ENCODE measurements at regions not wholly inside any gene's neighbourhood (a gene's known extent, or its start where the extent isn't known, plus 50 kb on each side); places are given as distances from the start of the nearest gene placed in this dataset.

DNA sequence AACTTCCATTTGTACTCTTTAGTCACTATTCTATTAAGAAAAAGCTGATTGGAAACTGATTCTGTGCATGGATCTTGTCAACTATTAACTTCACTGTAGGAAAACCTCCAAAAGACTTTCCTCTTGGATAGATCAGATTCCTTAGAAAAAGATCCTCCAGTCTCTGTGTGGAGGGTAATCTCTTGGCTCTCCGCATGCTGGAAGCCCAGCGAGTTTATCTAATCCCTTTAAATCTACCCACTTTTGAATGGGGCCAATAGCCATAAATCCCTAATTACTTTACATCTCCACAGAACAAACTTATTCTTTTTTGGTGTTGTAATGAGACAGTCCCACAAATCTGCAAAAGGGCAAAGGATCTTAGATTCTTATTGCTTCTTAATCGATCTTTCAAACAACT lies 1206.4 kb upstream of the ADGRL4 start:
- H3K36me3 ChIP-seq (ENCODE audit: control insufficient read depth in 2 of 4, insufficient read depth in 4 of 4, low read length in 3 of 4): no peaks in the 10 kb centered on the region
- no peak overlapping the region for H3K18ac ChIP-seq (ENCODE audit: extremely low read depth, low read length)
- H3K27me3 ChIP-seq (replicated peaks in 1 of 4; ENCODE audit: control insufficient read depth in 3 of 4, extremely low read depth in 1 of 4, insufficient read depth in 3 of 4, low read length in 3 of 4): no peaks in the 10 kb centered on the region
- H3K4me1 ChIP-seq (replicated peaks in 1 of 4; ENCODE audit: control insufficient read depth in 3 of 4, insufficient read depth in 4 of 4, low read length in 3 of 4): no peaks in the 10 kb centered on the region
- no peak overlapping the region for H3K4ac ChIP-seq (replicated peaks; ENCODE audit: insufficient read length, low read depth, low read length)
- H3K4me2 ChIP-seq (ENCODE audit: insufficient read depth in 1 of 2, low read depth in 2 of 2, low read length in 2 of 2): no peak overlapping the region
- no peak overlapping the region for H4K5ac ChIP-seq (ENCODE audit: insufficient read length, low read depth, low read length)
- WGBS, 2 experiments (ENCODE audit: extremely low coverage in 1 of 2, insufficient coverage in 1 of 2, insufficient read length in 1 of 2, insufficient replicate concordance in 2 of 2, low coverage in 1 of 2, low lambda C conversion rate in 2 of 2, missing lambda C conversion rate in 1 of 2): 90% methylated on average over 3 of the region's 3 CpGs; no CpG with 5 or more reads in 1 of the 2 experiments
- CTCF ChIA-PET (ENCODE audit: partially characterized antibody): no interaction called here
- H3K23ac ChIP-seq (ENCODE audit: insufficient read length): no peak overlapping the region
- H3K9me3 ChIP-seq (ENCODE audit: insufficient read depth in 2 of 2, low read depth in 1 of 2, low read length in 1 of 2): no peaks in the 10 kb centered on the region
- H3K4me3 ChIP-seq (ENCODE audit: extremely low read depth in 1 of 4, insufficient read depth in 2 of 4, low read depth in 3 of 4, low read length in 4 of 4): no peak overlapping the region
- no peak overlapping the region for H4K8ac ChIP-seq (ENCODE audit: extremely low read depth, insufficient read depth, low read length)
- H3K79me1 ChIP-seq (ENCODE audit: low read depth, low read length): no peaks in the 10 kb centered on the region
- POLR2A ChIA-PET (ENCODE audit: partially characterized antibody): no interaction called here
- no peaks in the 10 kb centered on the region for H3K23me2 ChIP-seq (ENCODE audit: low read depth, low read length)
- H3K14ac ChIP-seq (ENCODE audit: insufficient read length): no peak overlapping the region
- H3K27ac ChIP-seq (ENCODE audit: low read depth, low read length): no peak overlapping the region
- no peak overlapping the region for H4K91ac ChIP-seq (replicated peaks; ENCODE audit: insufficient read length, low read length)
- H3K56ac ChIP-seq (replicated peaks; ENCODE audit: insufficient read length, low read depth, low read length): no peak overlapping the region
- no peaks in the 10 kb centered on the region for H4K20me1 ChIP-seq (replicated peaks in 1 of 2; ENCODE audit: control insufficient read depth in 1 of 2, insufficient read depth in 2 of 2, low read length in 2 of 2)
- H2BK5ac ChIP-seq (ENCODE audit: low read depth, low read length): no peak overlapping the region
- FAIRE-seq (no peak), DNase-seq (ENCODE audit: low read depth in 1 of 2, low spot score in 2 of 2) (no peak)
- no peak overlapping the region for H2BK20ac ChIP-seq (ENCODE audit: low read length)
- no peak overlapping the region for H2BK12ac ChIP-seq (ENCODE audit: low read depth, low read length)
- H2AFZ ChIP-seq (ENCODE audit: low read length): no peak overlapping the region
- H3K9ac ChIP-seq (replicated peaks in 1 of 4; ENCODE audit: extremely low read depth in 1 of 4, low read depth in 3 of 4, low read length in 3 of 4): no peak overlapping the region
- H2AK5ac ChIP-seq (ENCODE audit: low read depth, low read length): no peak overlapping the region
- no peak overlapping the region for H2BK15ac ChIP-seq (ENCODE audit: low read length)
- no peaks in the 10 kb centered on the region for H3K79me2 ChIP-seq (ENCODE audit: control insufficient read depth in 1 of 2, insufficient read depth in 2 of 2, low read length in 2 of 2)
- H2BK120ac ChIP-seq (replicated peaks; ENCODE audit: low read depth, low read length): no peak overlapping the region
- TF ChIP-seq EGR1 (IDR thresholded peaks at IDR 0.05; ENCODE audit: borderline replicate concordance, low read depth, low read length) (no peak), POU5F1 (IDR thresholded peaks at IDR 0.05; ENCODE audit: low read depth, low read length) (no peak), CTBP2 (IDR thresholded peaks at IDR 0.05; ENCODE audit: borderline replicate concordance, insufficient read depth, insufficient read length, low read length) (no peak), KDM4A (IDR thresholded peaks at IDR 0.05; ENCODE audit: low read depth, low read length, severe bottlenecking) (no peak), GABPA (IDR thresholded peaks at IDR 0.05; ENCODE audit: borderline replicate concordance, insufficient read depth, low read length) (no peak), YY1 (IDR thresholded peaks at IDR 0.05; ENCODE audit: low read depth, low read length) (no peak), ASH2L (IDR thresholded peaks at IDR 0.05; ENCODE audit: low read length) (no peak), KDM1A (IDR thresholded peaks at IDR 0.05; ENCODE audit: borderline replicate concordance, low read length) (no peak), TBP (IDR thresholded peaks at IDR 0.05; ENCODE audit: low read depth, low read length) (no peak), TAF1 (IDR thresholded peaks at IDR 0.05; ENCODE audit: low read depth, low read length) (no peak), SIRT6 (IDR thresholded peaks at IDR 0.05; ENCODE audit: low read length) (no peak), TCF12 (IDR thresholded peaks at IDR 0.05; ENCODE audit: low read depth, low read length) (no peak)
- TF ChIP-seq, protein P1, sequence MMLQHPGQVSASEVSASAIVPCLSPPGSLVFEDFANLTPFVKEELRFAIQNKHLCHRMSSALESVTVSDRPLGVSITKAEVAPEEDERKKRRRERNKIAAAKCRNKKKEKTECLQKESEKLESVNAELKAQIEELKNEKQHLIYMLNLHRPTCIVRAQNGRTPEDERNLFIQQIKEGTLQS (IDR thresholded peaks at IDR 0.05; ENCODE audit: insufficient read depth, low read depth, low read length): no peak

All from H1 (cell line).